ENCODE measurements at regions not wholly inside any gene's neighbourhood (a gene's known extent, or its start where the extent isn't known, plus 50 kb on each side); places are given as distances from the start of the nearest gene placed in this dataset.

DNA sequence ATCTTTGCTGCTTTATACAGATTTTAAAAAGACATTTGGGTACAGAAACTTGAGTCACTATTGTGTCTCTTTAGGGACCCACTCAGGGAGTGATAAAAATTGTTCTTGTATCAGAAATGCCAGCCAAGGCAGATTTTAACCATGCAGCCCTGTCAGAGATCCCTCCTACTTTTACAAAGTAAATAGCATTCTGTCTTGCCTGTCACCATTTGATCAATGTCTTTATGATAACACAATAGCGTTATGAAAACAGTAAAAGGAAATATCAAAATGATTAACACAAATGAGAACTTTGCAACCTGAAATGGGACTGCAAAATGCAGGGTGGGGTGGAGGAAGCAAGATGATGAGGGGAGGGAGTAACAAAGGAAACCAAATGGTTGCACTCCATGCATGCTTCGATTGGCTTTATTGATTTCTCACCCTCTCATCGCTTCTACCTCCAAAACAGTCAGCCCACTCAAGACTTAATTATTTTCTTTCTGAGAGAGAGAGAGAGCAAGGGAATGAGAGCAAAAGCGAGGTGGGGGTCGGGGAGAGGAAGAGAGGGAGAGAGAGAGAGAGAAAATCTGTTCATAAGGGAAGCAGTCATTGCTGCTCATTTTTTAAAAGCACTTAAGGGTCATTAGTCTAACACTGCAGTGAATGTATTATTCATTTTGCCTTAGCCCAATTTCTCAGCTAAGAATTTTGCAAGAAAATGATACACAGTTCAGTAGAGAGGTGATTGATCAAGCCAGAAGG is 576.5 kb downstream of the CSNK1G3 start:
- Mint-ChIP-seq H3K36me3 (no peaks in the 10 kb centered on the region), H3K4me3 (no peak overlapping the region), H3K27ac (no peak overlapping the region), H3K9me3 (ENCODE audit: low read depth) (peaks cover 4% of the 10 kb centered on the region), H3K27me3 (no peaks in the 10 kb centered on the region), H3K4me1 (ENCODE audit: low read depth) (no peaks in the 10 kb centered on the region)

DNA sequence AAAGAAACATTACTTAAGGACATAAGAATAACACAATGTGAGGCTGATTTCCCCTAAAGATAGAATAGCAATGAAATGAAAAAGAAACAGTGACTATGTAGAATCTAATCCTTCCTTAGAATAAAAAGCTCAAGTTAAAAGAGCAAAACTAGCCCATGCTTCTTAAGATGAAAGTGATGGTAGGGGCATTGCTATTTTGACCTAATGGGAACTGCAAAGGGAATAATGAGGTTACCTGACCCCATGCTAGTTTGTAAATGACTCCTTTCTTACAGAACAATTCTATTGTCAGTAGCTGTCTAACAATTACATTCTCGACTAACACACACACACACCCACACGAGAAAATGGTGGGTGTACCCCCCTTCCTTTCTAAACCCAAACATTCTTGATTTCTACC is 575.8 kb downstream of the CSNK1G3 start:
- H3K4me3 Mint-ChIP-seq: no peak overlapping the region
- H3K27me3 Mint-ChIP-seq: no peaks in the 10 kb centered on the region
- H3K36me3 Mint-ChIP-seq: no peaks in the 10 kb centered on the region
- H3K27ac Mint-ChIP-seq: no peak overlapping the region
- H3K4me1 Mint-ChIP-seq (ENCODE audit: low read depth): no peaks in the 10 kb centered on the region
- H3K9me3 Mint-ChIP-seq (ENCODE audit: low read depth): peaks cover 4% of the 10 kb centered on the region

- Mint-ChIP-seq H3K27ac (no peak overlapping the region), H3K4me3 (no peak overlapping the region), H3K27me3 (no peaks in the 10 kb centered on the region), H3K9me3 (ENCODE audit: low read depth) (peaks cover 15% of the 10 kb centered on the region), H3K36me3 (no peaks in the 10 kb centered on the region), H3K4me1 (ENCODE audit: low read depth) (no peaks in the 10 kb centered on the region)
Observed at GRCh38 chr5:124080256-124080655, 568.3 kb downstream of the CSNK1G3 start.

DNA sequence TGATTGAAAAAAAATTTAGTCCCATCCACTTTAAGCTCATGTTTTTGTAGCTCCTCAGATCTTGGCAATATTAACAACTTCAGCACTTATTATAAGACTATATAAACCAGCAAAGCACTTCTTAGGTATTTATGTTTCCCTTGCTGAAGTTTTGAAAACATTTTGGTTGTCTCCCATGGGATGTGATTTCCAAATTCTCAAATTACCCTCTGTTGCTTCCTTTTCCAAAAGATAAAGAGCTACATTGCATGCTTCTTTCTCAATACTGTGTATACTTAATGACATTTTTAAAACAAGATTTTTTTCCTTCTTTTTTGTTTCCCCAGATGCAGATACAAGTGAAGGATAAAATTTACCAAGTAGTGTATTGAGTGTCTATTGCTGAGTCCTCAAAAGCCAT is 567.1 kb downstream of the CSNK1G3 start:
- Mint-ChIP-seq H3K36me3 (no peaks in the 10 kb centered on the region), H3K27ac (no peak overlapping the region)

DNA sequence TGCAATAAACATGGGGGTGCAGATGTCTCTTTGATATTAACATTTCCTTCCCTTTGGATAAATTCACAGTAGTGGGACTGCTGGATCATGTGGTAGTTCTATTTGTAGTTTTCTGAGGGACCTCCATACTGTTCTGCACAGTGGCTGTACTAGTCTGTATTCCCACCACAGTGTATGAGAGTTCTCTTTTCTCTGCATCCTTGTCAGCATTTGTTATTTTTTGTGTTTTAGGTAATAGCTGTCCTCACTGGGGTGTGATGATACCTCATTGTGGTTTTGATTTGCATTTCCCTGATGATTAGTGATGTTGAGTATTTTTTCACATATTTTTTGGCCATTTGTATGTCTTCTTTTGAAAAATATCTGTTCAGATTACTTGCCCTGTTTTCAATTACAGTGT is 562.5 kb downstream of the CSNK1G3 start:
- no peaks in the 10 kb centered on the region for H3K27me3 Mint-ChIP-seq
- peaks cover 10% of the 10 kb centered on the region for H3K9me3 Mint-ChIP-seq (ENCODE audit: low read depth)
- no peaks in the 10 kb centered on the region for H3K36me3 Mint-ChIP-seq
- H3K27ac Mint-ChIP-seq: no peak overlapping the region
- H3K4me1 Mint-ChIP-seq (ENCODE audit: low read depth): no peaks in the 10 kb centered on the region
- H3K4me3 Mint-ChIP-seq: no peak overlapping the region

More for the DNA sequence above, 567.1 kb downstream of the CSNK1G3 start:
- Mint-ChIP-seq H3K9me3 (ENCODE audit: low read depth) (peaks cover 10% of the 10 kb centered on the region), H3K27me3 (no peaks in the 10 kb centered on the region), H3K4me3 (no peak overlapping the region), H3K4me1 (ENCODE audit: low read depth) (no peaks in the 10 kb centered on the region)

DNA sequence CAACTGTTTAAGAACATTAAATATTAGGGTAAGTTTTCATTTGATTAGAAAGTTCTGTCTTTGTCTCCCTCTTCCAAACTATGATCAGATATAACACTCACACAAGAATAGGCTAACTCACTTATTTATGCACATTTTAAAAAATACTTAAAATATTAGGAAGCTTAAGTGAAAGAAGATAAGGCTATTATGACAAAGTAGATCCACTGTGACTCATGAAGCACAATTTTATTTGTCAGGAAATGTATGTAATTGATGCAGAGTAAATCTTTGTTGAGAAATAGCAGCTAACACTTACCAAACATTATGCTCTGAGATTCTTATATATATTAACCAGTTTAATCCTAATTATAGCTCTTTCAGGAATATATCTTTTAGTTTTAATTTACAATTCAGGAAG is 560.6 kb downstream of the CSNK1G3 start:
- Mint-ChIP-seq H3K9me3 (ENCODE audit: low read depth) (peaks cover 5% of the 10 kb centered on the region), H3K27ac (no peak overlapping the region), H3K27me3 (no peaks in the 10 kb centered on the region), H3K4me1 (ENCODE audit: low read depth) (no peaks in the 10 kb centered on the region), H3K36me3 (no peaks in the 10 kb centered on the region), H3K4me3 (no peak overlapping the region)

- H3K27ac Mint-ChIP-seq: no peak overlapping the region
- no peaks in the 10 kb centered on the region for H3K27me3 Mint-ChIP-seq
- no peak overlapping the region for H3K4me3 Mint-ChIP-seq
- no peaks in the 10 kb centered on the region for H3K36me3 Mint-ChIP-seq
- H3K9me3 Mint-ChIP-seq (ENCODE audit: low read depth): no peaks in the 10 kb centered on the region
- H3K4me1 Mint-ChIP-seq (ENCODE audit: low read depth): no peaks in the 10 kb centered on the region
Observed at GRCh38 chr5:124071039-124071438, 559.1 kb downstream of the CSNK1G3 start.

DNA sequence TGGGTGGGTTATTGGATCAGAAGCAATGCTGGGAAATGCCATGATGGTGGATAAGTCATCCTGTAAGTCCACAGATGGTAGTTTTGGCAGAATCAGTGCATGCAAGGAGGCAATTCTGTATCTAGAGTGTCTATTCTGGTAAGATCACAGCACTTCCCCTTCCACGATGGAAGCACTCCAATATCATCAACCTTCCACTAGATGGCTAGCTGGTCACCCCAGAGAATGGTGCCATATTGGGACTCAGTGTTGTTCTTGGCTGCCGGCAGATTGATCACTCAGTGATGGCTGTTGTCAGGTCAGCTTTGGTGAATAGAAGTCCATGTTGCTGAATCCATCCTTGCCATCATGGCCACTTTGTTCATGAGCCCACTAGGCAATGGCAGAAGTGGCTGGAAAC is 553.5 kb downstream of the CSNK1G3 start:
- H3K27ac Mint-ChIP-seq: no peak overlapping the region
- no peaks in the 10 kb centered on the region for H3K36me3 Mint-ChIP-seq
- H3K27me3 Mint-ChIP-seq: no peaks in the 10 kb centered on the region
- no peak overlapping the region for H3K4me3 Mint-ChIP-seq
- no peaks in the 10 kb centered on the region for H3K4me1 Mint-ChIP-seq (ENCODE audit: low read depth)
- no peaks in the 10 kb centered on the region for H3K9me3 Mint-ChIP-seq (ENCODE audit: low read depth)

GRCh38 chr5:124064956-124065355 is 553.0 kb downstream of the CSNK1G3 start:
- H3K4me3 Mint-ChIP-seq: no peak overlapping the region
- H3K27me3 Mint-ChIP-seq: no peaks in the 10 kb centered on the region
- no peaks in the 10 kb centered on the region for H3K9me3 Mint-ChIP-seq (ENCODE audit: low read depth)
- H3K36me3 Mint-ChIP-seq: no peaks in the 10 kb centered on the region
- no peak overlapping the region for H3K27ac Mint-ChIP-seq
- no peaks in the 10 kb centered on the region for H3K4me1 Mint-ChIP-seq (ENCODE audit: low read depth)

DNA sequence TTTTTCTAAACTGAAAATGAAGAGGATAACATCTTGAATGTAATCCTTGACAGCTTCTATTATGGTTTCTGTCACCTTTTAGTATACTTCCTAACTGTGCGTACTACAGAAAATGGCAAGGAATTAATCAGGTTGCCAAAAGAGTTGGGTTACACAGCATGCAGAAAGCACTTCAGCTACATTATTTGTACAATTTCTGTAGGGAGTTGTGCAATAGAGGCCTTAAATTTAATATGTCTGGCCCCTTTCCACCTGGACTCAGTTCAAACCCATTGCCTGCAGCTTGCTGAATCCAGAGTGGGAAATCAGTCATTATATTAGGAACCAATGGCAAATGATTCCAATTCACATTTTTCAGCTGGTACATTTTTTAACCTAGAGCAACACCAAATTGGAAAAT is 549.7 kb downstream of the CSNK1G3 start:
- Mint-ChIP-seq H3K27ac (no peak overlapping the region), H3K4me1 (ENCODE audit: low read depth) (no peaks in the 10 kb centered on the region), H3K4me3 (no peak overlapping the region), H3K9me3 (ENCODE audit: low read depth) (no peaks in the 10 kb centered on the region), H3K36me3 (no peaks in the 10 kb centered on the region), H3K27me3 (no peaks in the 10 kb centered on the region)

DNA sequence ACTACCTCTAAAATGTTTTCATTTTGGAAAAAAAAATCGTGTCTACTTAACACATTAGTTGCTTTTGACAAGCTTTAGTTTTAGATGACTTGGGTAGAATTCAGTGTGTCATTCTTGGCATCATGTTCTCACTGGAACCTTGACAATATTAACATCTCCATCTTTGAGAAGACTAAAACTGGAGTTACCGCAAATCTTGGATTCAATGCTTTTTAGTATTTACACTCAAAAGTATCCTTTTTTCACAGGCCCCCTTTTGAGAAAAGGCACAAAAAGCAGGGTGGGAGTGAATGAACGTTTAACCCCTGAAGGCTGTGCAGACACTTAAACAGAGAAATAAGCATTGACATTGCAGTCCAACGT is 549.1 kb downstream of the CSNK1G3 start:
- Mint-ChIP-seq H3K4me1 (ENCODE audit: low read depth) (no peaks in the 10 kb centered on the region), H3K9me3 (ENCODE audit: low read depth) (no peaks in the 10 kb centered on the region), H3K4me3 (no peak overlapping the region), H3K36me3 (no peaks in the 10 kb centered on the region), H3K27ac (no peak overlapping the region), H3K27me3 (no peaks in the 10 kb centered on the region)

GRCh38 chr5:124060413-124061067 is 548.6 kb downstream of the CSNK1G3 start:
- Mint-ChIP-seq H3K9me3 (ENCODE audit: low read depth) (no peaks in the 10 kb centered on the region), H3K4me3 (no peak overlapping the region), H3K27me3 (no peaks in the 10 kb centered on the region), H3K36me3 (no peaks in the 10 kb centered on the region), H3K4me1 (ENCODE audit: low read depth) (no peaks in the 10 kb centered on the region), H3K27ac (no peak overlapping the region)

DNA sequence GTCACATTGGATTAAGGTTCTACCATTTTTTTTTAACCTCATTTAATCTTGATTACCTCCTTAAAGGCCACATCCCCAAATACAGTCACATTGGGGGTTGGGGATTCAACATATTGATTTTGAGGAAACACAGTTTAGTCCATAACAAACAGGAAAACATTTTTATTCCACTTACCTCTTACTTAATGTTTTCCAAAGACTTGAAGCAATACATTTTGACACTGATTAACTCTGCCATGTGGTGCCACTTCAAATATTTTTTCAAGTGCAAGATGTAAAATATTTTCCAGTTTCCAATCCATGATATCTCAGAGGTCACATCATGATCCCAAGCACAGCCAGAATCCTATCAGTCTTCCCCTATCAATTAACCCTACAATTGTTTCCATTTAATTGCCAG is 548.0 kb downstream of the CSNK1G3 start:
- no peak overlapping the region for H3K27ac Mint-ChIP-seq
- H3K27me3 Mint-ChIP-seq: no peaks in the 10 kb centered on the region
- no peaks in the 10 kb centered on the region for H3K9me3 Mint-ChIP-seq (ENCODE audit: low read depth)
- no peaks in the 10 kb centered on the region for H3K4me1 Mint-ChIP-seq (ENCODE audit: low read depth)
- no peak overlapping the region for H3K4me3 Mint-ChIP-seq
- no peaks in the 10 kb centered on the region for H3K36me3 Mint-ChIP-seq

- no peaks in the 10 kb centered on the region for H3K27me3 Mint-ChIP-seq
- H3K36me3 Mint-ChIP-seq: no peaks in the 10 kb centered on the region
- H3K9me3 Mint-ChIP-seq (ENCODE audit: low read depth): no peaks in the 10 kb centered on the region
- H3K4me3 Mint-ChIP-seq: no peak overlapping the region
- no peak overlapping the region for H3K27ac Mint-ChIP-seq
- H3K4me1 Mint-ChIP-seq (ENCODE audit: low read depth): no peaks in the 10 kb centered on the region
Observed at GRCh38 chr5:124059200-124059599, 547.2 kb downstream of the CSNK1G3 start.

DNA sequence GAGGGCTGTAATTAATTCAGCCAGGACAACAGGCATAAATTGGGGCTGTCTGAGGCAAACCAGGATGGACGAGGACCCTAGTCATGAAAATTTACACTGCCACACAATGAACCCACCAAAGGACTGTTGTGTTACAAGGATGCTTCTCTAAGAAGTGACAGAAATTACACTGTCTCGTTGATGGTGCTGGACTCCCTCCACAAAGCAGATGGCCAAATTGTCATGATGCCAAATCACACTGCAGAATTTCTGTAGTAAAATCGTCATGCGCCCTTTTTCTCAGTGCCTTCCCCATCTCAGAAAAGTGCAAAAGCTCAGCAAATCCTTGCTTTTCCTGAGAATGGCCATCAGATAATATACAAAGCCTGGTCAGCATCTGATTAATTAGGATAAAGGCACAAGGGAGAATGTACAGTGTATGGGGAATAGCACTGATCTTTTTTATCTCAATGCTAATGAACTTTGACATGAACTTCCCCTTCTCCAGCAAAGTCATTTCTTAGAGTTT is 545.8 kb downstream of the CSNK1G3 start:
- Mint-ChIP-seq H3K36me3 (no peaks in the 10 kb centered on the region), H3K4me1 (ENCODE audit: low read depth) (no peaks in the 10 kb centered on the region), H3K27ac (no peak overlapping the region), H3K9me3 (ENCODE audit: low read depth) (no peaks in the 10 kb centered on the region), H3K27me3 (no peaks in the 10 kb centered on the region), H3K4me3 (no peak overlapping the region)
